Kidney (tissue), 13 donors: ENCODE measurements at regions not wholly inside any gene's neighbourhood (a gene's known extent, or its start where the extent isn't known, plus 50 kb on each side); places are given as distances from the start of the nearest gene placed in this dataset.

ENCODE experiments used
- DNase-seq, 5 donors: peaks; one replicate each; pipeline ENCODE4 v3.0.0-alpha.2; 2013 to 2020
- FAIRE-seq: peaks from 2 replicates; lab custom pipeline; 2012; peaks lifted over from hg19 to GRCh38; lab: Jason Lieb, UNC
- H3K27ac ChIP-seq, 2 donors: one replicate each; pipeline ENCODE4 v1.7.0; 2013; ENCODE audit warnings: low read depth in 2 of 2, low read length in 2 of 2, inconsistent platforms in 1 of 2
- H3K27me3 ChIP-seq: one replicate; pipeline ENCODE4 v1.7.1; 2013; ENCODE audit warnings: low read length, inconsistent platforms; ENCODE audit not compliant: control insufficient read depth, insufficient read depth
- H3K36me3 ChIP-seq, 3 donors: one replicate each; pipeline versions ENCODE4 v1.7.0 to v1.7.1; 2013; ENCODE audit warnings: low read length in 3 of 3, control low read depth in 1 of 3, inconsistent platforms in 1 of 3; ENCODE audit not compliant: insufficient read depth in 3 of 3, control insufficient read depth in 2 of 3
- H3K4me1 ChIP-seq, 3 donors: one replicate each; pipeline versions ENCODE4 v1.7.0 to v1.7.1; 2013; ENCODE audit warnings: low read length in 3 of 3, inconsistent platforms in 1 of 3, low read depth in 1 of 3; ENCODE audit not compliant: control insufficient read depth in 2 of 3, insufficient read depth in 2 of 3
- H3K4me3 ChIP-seq, 3 donors: one replicate each; pipeline versions ENCODE4 v1.7.0 to v1.8.1; 2013; ENCODE audit warnings: low read length in 3 of 3, control low read depth in 1 of 3, inconsistent platforms in 1 of 3
- H3K9ac ChIP-seq, 3 donors: one replicate each; pipeline versions ENCODE4 v1.7.0 to v1.7.1; 2013; ENCODE audit warnings: low read length in 3 of 3, control low read depth in 1 of 3, inconsistent platforms in 1 of 3
- H3K9me3 ChIP-seq, 3 donors: one replicate each; pipeline versions ENCODE4 v1.7.0 to v1.7.1; 2013; ENCODE audit warnings: low read length in 3 of 3, control low read depth in 1 of 3, inconsistent platforms in 1 of 3; ENCODE audit not compliant: control insufficient read depth in 2 of 3, insufficient read depth in 1 of 3
- intact Hi-C: fragments of 100-400 bp; cut with DNase I; formaldehyde crosslinking; loops from one replicate; pipeline ENCODE4 v1.11.1; 2022
- TF ChIP-seq, protein P1 (sequence below): IDR thresholded peaks from 3 replicates; pipeline ENCODE4 v1.5.1; 2012; ENCODE audit warnings: mild to moderate bottlenecking, moderate library complexity, borderline replicate concordance; ENCODE audit not compliant: insufficient read depth; ENCODE audit errors: extremely low read depth
- donor health status: control.
- donor health status: control.
- donor health status: control.
- donor health status: control.
- donor health status: control.
- donor health status: DM: yes; HTN: yes; CAD: no.
- donor health status: Normal renal cell carcinoma (clear cell type).

DNA sequence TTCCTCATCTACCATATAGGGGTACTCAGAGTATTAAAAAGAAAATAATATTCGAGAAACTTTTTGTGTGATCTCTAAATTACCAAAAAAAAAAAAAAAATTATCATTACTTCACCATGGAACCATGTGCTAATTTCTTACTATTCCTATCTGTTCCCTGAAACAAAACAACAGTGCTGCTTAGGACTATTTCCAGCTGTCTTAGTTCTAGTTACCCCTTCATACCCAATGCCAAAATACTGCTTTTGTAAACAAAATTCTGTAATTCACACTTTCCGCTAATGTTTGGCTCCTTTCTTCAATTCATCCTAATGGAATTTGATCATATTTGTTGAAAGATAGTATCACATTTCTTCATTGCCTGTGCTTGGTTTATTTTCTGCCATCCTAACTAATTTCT, 470.2 kb downstream of the BTG1 start:
- Histone ChIP-seq H3K4me1 (no peaks in the 10 kb centered on the region), H3K27me3 (no peaks in the 10 kb centered on the region), H3K9me3 (no peaks in the 10 kb centered on the region), H3K4me3 (no peak overlapping the region), H3K27ac (no peak overlapping the region), H3K9ac (no peak overlapping the region), H3K36me3 (no peaks in the 10 kb centered on the region)
- DNase-seq (no peak), FAIRE-seq (no peak)
- intact Hi-C loops: no loop called here
- TF ChIP-seq, protein P1, sequence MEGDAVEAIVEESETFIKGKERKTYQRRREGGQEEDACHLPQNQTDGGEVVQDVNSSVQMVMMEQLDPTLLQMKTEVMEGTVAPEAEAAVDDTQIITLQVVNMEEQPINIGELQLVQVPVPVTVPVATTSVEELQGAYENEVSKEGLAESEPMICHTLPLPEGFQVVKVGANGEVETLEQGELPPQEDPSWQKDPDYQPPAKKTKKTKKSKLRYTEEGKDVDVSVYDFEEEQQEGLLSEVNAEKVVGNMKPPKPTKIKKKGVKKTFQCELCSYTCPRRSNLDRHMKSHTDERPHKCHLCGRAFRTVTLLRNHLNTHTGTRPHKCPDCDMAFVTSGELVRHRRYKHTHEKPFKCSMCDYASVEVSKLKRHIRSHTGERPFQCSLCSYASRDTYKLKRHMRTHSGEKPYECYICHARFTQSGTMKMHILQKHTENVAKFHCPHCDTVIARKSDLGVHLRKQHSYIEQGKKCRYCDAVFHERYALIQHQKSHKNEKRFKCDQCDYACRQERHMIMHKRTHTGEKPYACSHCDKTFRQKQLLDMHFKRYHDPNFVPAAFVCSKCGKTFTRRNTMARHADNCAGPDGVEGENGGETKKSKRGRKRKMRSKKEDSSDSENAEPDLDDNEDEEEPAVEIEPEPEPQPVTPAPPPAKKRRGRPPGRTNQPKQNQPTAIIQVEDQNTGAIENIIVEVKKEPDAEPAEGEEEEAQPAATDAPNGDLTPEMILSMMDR: no peak

DNA sequence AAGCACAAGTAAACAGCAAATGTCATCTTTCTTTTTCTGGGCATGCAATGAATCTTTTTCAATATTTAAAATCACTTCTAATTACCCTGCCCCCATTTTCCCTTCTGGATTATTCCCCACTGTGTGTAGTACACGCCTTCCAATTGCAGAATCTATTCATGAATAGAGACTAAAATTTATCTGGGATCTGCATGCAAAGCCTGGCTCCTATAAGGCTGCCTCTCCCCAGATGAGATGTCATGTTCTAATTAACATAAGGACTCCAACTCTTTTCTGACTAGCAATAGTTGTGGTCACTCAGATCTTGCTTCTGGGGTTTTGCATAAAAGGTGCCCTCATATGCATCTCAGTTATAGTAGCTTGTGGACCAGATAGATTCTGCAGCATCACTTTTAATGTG, 473.5 kb downstream of the BTG1 start:
- Histone ChIP-seq H3K4me3 (no peak overlapping the region), H3K36me3 (no peaks in the 10 kb centered on the region), H3K9me3 (peaks cover 0 to 6% (median 0%) of the 10 kb centered on the region in 3 donors), H3K27ac (no peak overlapping the region), H3K9ac (no peak overlapping the region), H3K27me3 (no peaks in the 10 kb centered on the region), H3K4me1 (no peaks in the 10 kb centered on the region)
- DNase-seq (no peak), FAIRE-seq (no peak)
- intact Hi-C loops: no loop called here
- TF ChIP-seq, protein P1: no peak

DNA sequence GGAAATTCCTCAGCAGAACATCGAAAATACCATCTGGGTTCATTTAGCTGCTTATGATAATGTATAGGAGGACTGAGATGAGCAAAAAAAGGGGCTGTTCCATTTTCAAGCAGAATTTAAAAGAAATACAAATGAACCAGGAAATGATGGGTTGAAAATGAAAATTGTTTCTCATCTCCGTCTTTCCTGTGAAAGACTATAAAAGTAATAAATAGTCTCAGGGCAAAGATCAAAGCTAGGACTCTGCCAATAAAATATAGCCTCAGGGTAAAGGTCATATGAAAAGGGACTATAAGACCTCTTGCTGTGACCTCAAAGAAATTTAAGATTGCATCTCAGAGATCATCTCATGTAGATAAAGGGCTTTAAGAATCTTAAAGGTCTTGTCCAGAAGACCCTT, 478.0 kb downstream of the BTG1 start:
- no peaks in the 10 kb centered on the region for H3K27me3 ChIP-seq
- no peak overlapping the region for H3K4me3 ChIP-seq
- FAIRE-seq (no peak), DNase-seq (no peak)
- H3K4me1 ChIP-seq: no peaks in the 10 kb centered on the region
- H3K36me3 ChIP-seq: no peaks in the 10 kb centered on the region
- no peak overlapping the region for H3K9ac ChIP-seq
- peaks cover 0 to 6% (median 0%) of the 10 kb centered on the region in 3 donors for H3K9me3 ChIP-seq
- intact Hi-C loops: no loop called here
- TF ChIP-seq, protein P1: no peak
- no peak overlapping the region for H3K27ac ChIP-seq

DNA sequence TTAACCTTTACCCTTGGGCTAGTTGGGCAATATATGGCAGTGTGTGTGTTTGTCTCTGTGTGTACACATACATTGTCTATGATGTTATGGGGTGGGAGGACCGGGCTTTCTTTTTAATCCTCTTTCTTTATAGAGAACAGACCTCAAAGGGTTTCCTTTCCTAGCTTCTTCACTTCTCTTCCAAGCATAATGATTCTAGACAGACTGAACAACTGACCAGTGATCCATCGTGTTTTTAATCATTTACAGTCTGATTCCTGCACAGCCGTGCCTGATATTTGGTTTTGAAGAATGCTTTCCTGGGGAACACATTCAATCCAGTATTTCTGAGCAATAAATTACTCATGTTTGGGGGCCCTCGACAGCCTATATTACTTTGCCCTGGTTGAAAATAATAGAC, 481.1 kb upstream of the DCN start:
- TF ChIP-seq, protein P1: no peak
- Histone ChIP-seq H3K4me1 (no peaks in the 10 kb centered on the region), H3K9ac (no peak overlapping the region), H3K27ac (no peak overlapping the region), H3K4me3 (no peak overlapping the region), H3K36me3 (no peaks in the 10 kb centered on the region), H3K9me3 (no peaks in the 10 kb centered on the region), H3K27me3 (no peaks in the 10 kb centered on the region)
- intact Hi-C loops: no loop called here
- FAIRE-seq (no peak), DNase-seq (no peak)
